ENCODE measurements at regions not wholly inside any gene's neighbourhood (a gene's known extent, or its start where the extent isn't known, plus 50 kb on each side); places are given as distances from the start of the nearest gene placed in this dataset.
A peak's percentile ranks its signal among the peaks of the same experiment; 100 is the strongest.

DNA sequence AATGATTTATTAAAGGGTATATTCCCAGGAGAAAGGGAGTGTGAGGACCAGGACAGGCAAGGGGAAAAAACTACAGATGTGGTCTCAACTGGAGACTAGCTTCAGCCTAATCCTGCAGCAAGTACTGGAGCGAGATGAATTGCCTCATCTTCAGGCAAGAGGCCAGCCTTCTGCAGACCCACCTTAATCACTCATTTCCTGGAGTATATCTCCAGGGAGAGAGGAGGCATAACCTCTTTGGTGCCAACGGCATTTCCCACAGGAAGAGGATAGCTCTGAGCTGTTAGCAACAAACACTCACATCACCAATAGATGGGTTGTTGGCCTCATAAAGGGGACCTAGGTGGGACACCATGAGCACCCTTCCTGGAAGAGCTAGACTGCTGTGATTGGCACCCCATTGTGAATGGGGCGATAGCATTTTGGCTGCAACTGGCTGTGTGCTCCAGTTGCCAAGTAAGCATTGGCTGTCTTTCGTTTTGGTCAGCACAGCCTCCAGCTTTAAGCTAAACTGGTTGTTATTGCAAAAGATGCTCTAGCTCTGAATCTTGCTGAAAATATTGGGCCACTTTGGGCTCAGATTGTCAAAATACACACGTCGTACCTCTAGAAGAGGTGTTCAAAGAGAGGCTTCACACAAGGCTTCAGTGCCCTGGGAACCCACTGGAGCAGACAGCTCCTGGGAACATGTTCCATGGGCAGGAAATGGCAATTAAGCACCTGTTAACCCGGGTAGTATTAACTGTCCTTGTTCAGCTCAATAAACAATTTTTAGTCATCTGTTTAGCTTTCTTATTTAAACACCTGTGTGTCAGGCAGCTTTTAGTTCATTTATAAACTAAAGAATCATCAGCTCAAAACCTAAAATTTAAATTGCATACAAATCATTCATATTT, 314.8 kb upstream of the C1orf87 start:
- no peak overlapping the region for H3K4me3 ChIP-seq (ENCODE audit: control insufficient read depth in 1 of 7, extremely low read depth in 1 of 7, insufficient read depth in 4 of 7, low read depth in 2 of 7, low read length in 6 of 7)
- H3K27ac ChIP-seq (ENCODE audit: insufficient read depth in 1 of 2, low read depth in 1 of 2, low read length in 2 of 2, poor library complexity in 1 of 2, severe bottlenecking in 2 of 2): no peak overlapping the region
- H3K27me3 ChIP-seq (replicated peaks in 2 of 5; ENCODE audit: control insufficient read depth in 4 of 5, insufficient read depth in 5 of 5, low read length in 4 of 5): no peaks in the 10 kb centered on the region
- no peak for DNase-seq
- WGBS (ENCODE audit: insufficient coverage): 96% methylated on average over 6 of the region's 7 CpGs
- no peaks in the 10 kb centered on the region for H3K36me3 ChIP-seq (ENCODE audit: control insufficient read depth in 4 of 4, insufficient read depth in 4 of 4, low read length in 3 of 4)
- ChIA-PET CTCF (no interaction called here), POLR2A (no interaction called here)
- no peaks in the 10 kb centered on the region for H3K4me1 ChIP-seq (ENCODE audit: control extremely low read depth in 1 of 4, control insufficient read depth in 4 of 4, insufficient read depth in 4 of 4, low read length in 3 of 4)
- H3K9me3 ChIP-seq (ENCODE audit: control extremely low read depth in 1 of 5, control insufficient read depth in 4 of 5, insufficient read depth in 2 of 5, low read depth in 1 of 5, low read length in 4 of 5): no peaks in the 10 kb centered on the region

DNA sequence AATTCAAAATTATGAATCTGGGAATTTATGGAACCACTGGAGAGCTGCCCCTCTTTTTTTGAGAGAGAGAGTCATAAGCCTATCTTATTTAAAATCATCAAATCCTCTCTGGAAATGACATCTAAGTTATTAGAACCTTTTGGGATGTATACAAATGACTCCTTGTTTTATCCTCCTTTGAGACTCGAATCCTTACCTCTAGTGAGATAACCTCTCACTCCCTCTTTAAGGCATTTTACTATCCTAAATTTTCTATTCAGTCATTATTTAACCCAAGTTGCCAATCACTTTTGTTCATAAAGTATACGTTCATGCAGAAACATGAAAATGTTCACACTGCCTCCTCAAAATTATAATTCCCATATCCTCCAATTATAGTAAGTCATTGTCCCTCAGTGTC, 313.6 kb upstream of the C1orf87 start:
- ChIA-PET POLR2A (no interaction called here), CTCF (no interaction called here)
- no peaks in the 10 kb centered on the region for H3K36me3 ChIP-seq (ENCODE audit: control insufficient read depth in 4 of 4, insufficient read depth in 4 of 4, low read length in 3 of 4)
- H3K27ac ChIP-seq (ENCODE audit: insufficient read depth in 1 of 2, low read depth in 1 of 2, low read length in 2 of 2, poor library complexity in 1 of 2, severe bottlenecking in 2 of 2): no peak overlapping the region
- no peak for DNase-seq
- no peak overlapping the region for H3K4me3 ChIP-seq (ENCODE audit: control insufficient read depth in 1 of 7, extremely low read depth in 1 of 7, insufficient read depth in 4 of 7, low read depth in 2 of 7, low read length in 6 of 7)
- 100% methylated on average over 2 of the region's 2 CpGs for WGBS (ENCODE audit: insufficient coverage)
- H3K9me3 ChIP-seq (ENCODE audit: control extremely low read depth in 1 of 5, control insufficient read depth in 4 of 5, insufficient read depth in 2 of 5, low read depth in 1 of 5, low read length in 4 of 5): no peaks in the 10 kb centered on the region
- no peaks in the 10 kb centered on the region for H3K27me3 ChIP-seq (replicated peaks in 2 of 5; ENCODE audit: control insufficient read depth in 4 of 5, insufficient read depth in 5 of 5, low read length in 4 of 5)
- H3K4me1 ChIP-seq (ENCODE audit: control extremely low read depth in 1 of 4, control insufficient read depth in 4 of 4, insufficient read depth in 4 of 4, low read length in 3 of 4): no peaks in the 10 kb centered on the region

DNA sequence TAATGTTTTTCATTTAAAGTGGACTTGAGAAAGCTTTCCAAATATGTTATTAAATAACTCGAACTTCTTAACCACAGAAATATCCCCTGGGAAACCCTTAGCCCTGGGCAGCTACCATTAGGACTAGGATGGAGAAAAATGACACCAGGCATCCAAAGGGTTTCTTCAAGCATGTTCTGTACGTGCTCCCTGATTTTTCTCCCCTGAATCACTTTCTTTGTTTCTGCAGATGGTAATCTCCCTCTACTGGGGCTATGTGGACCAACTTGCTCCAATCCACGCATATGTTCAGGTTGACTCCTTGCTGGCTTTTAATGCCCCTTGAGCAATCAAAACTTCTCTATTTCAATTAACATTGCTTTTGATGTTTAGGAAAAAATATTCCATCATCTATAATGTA, 312.7 kb upstream of the C1orf87 start:
- H3K36me3 ChIP-seq (ENCODE audit: control insufficient read depth in 4 of 4, insufficient read depth in 4 of 4, low read length in 3 of 4): no peaks in the 10 kb centered on the region
- ChIA-PET CTCF (no interaction called here), POLR2A (no interaction called here)
- no peak for DNase-seq
- no peaks in the 10 kb centered on the region for H3K4me1 ChIP-seq (ENCODE audit: control extremely low read depth in 1 of 4, control insufficient read depth in 4 of 4, insufficient read depth in 4 of 4, low read length in 3 of 4)
- no peak overlapping the region for H3K27ac ChIP-seq (ENCODE audit: insufficient read depth in 1 of 2, low read depth in 1 of 2, low read length in 2 of 2, poor library complexity in 1 of 2, severe bottlenecking in 2 of 2)
- H3K27me3 ChIP-seq (replicated peaks in 2 of 5; ENCODE audit: control insufficient read depth in 4 of 5, insufficient read depth in 5 of 5, low read length in 4 of 5): no peaks in the 10 kb centered on the region
- no peak overlapping the region for H3K4me3 ChIP-seq (ENCODE audit: control insufficient read depth in 1 of 7, extremely low read depth in 1 of 7, insufficient read depth in 4 of 7, low read depth in 2 of 7, low read length in 6 of 7)
- WGBS (ENCODE audit: insufficient coverage): 100% methylated on average over 2 of the region's 3 CpGs
- no peaks in the 10 kb centered on the region for H3K9me3 ChIP-seq (ENCODE audit: control extremely low read depth in 1 of 5, control insufficient read depth in 4 of 5, insufficient read depth in 2 of 5, low read depth in 1 of 5, low read length in 4 of 5)

- Histone ChIP-seq H3K27ac (ENCODE audit: insufficient read depth in 1 of 2, low read depth in 1 of 2, low read length in 2 of 2, poor library complexity in 1 of 2, severe bottlenecking in 2 of 2) (no peak overlapping the region), H3K9me3 (ENCODE audit: control extremely low read depth in 1 of 5, control insufficient read depth in 4 of 5, insufficient read depth in 2 of 5, low read depth in 1 of 5, low read length in 4 of 5) (peaks cover 0 to 5% (median 0%) of the 10 kb centered on the region in 5 experiments), H3K27me3 (replicated peaks in 2 of 5; ENCODE audit: control insufficient read depth in 4 of 5, insufficient read depth in 5 of 5, low read length in 4 of 5) (peaks cover 0 to 2% (median 0%) of the 10 kb centered on the region in 5 experiments), H3K4me3 (ENCODE audit: control insufficient read depth in 1 of 7, extremely low read depth in 1 of 7, insufficient read depth in 4 of 7, low read depth in 2 of 7, low read length in 6 of 7) (no peak overlapping the region), H3K36me3 (ENCODE audit: control insufficient read depth in 4 of 4, insufficient read depth in 4 of 4, low read length in 3 of 4) (no peaks in the 10 kb centered on the region), H3K4me1 (ENCODE audit: control extremely low read depth in 1 of 4, control insufficient read depth in 4 of 4, insufficient read depth in 4 of 4, low read length in 3 of 4) (no peaks in the 10 kb centered on the region)
- ChIA-PET CTCF (no interaction called here), POLR2A (no interaction called here)
- WGBS (ENCODE audit: insufficient coverage): 92% methylated on average over 1 of the region's 1 CpG
- no peak for DNase-seq
Observed at GRCh38 chr1:60376196-60376595, 302.6 kb upstream of the C1orf87 start.

GRCh38 chr1:60374537-60374936, 301.0 kb upstream of the C1orf87 start:
- CTCF ChIA-PET: no interaction called here
- Histone ChIP-seq H3K9me3 (ENCODE audit: control extremely low read depth in 1 of 5, control insufficient read depth in 4 of 5, insufficient read depth in 2 of 5, low read depth in 1 of 5, low read length in 4 of 5) (peaks cover 0 to 5% (median 0%) of the 10 kb centered on the region in 5 experiments), H3K27me3 (replicated peaks in 2 of 5; ENCODE audit: control insufficient read depth in 4 of 5, insufficient read depth in 5 of 5, low read length in 4 of 5) (peaks cover 0 to 2% (median 0%) of the 10 kb centered on the region in 5 experiments), H3K4me3 (ENCODE audit: control insufficient read depth in 1 of 7, extremely low read depth in 1 of 7, insufficient read depth in 4 of 7, low read depth in 2 of 7, low read length in 6 of 7) (no peak overlapping the region), H3K27ac (ENCODE audit: insufficient read depth in 1 of 2, low read depth in 1 of 2, low read length in 2 of 2, poor library complexity in 1 of 2, severe bottlenecking in 2 of 2) (no peak overlapping the region), H3K36me3 (ENCODE audit: control insufficient read depth in 4 of 4, insufficient read depth in 4 of 4, low read length in 3 of 4) (no peaks in the 10 kb centered on the region), H3K4me1 (ENCODE audit: control extremely low read depth in 1 of 4, control insufficient read depth in 4 of 4, insufficient read depth in 4 of 4, low read length in 3 of 4) (no peaks in the 10 kb centered on the region)
- WGBS (ENCODE audit: insufficient coverage): 89% methylated on average over 1 of the region's 1 CpG
- no peak for DNase-seq
- POLR2A ChIA-PET: no interaction called here

- Histone ChIP-seq H3K36me3 (ENCODE audit: control insufficient read depth in 4 of 4, insufficient read depth in 4 of 4, low read length in 3 of 4) (no peaks in the 10 kb centered on the region), H3K9me3 (ENCODE audit: control extremely low read depth in 1 of 5, control insufficient read depth in 4 of 5, insufficient read depth in 2 of 5, low read depth in 1 of 5, low read length in 4 of 5) (peaks cover 0 to 4% (median 0%) of the 10 kb centered on the region in 5 experiments), H3K27me3 (replicated peaks in 2 of 5; ENCODE audit: control insufficient read depth in 4 of 5, insufficient read depth in 5 of 5, low read length in 4 of 5) (no peaks in the 10 kb centered on the region), H3K4me3 (ENCODE audit: control insufficient read depth in 1 of 7, extremely low read depth in 1 of 7, insufficient read depth in 4 of 7, low read depth in 2 of 7, low read length in 6 of 7) (no peak overlapping the region), H3K4me1 (ENCODE audit: control extremely low read depth in 1 of 4, control insufficient read depth in 4 of 4, insufficient read depth in 4 of 4, low read length in 3 of 4) (no peaks in the 10 kb centered on the region), H3K27ac (ENCODE audit: insufficient read depth in 1 of 2, low read depth in 1 of 2, low read length in 2 of 2, poor library complexity in 1 of 2, severe bottlenecking in 2 of 2) (no peak overlapping the region)
- ChIA-PET CTCF (no interaction called here), POLR2A (no interaction called here)
- 48% methylated on average over 6 of the region's 7 CpGs for WGBS (ENCODE audit: insufficient coverage)
- no peak for DNase-seq
Observed at GRCh38 chr1:60367532-60367931, 294.0 kb upstream of the C1orf87 start.

DNA sequence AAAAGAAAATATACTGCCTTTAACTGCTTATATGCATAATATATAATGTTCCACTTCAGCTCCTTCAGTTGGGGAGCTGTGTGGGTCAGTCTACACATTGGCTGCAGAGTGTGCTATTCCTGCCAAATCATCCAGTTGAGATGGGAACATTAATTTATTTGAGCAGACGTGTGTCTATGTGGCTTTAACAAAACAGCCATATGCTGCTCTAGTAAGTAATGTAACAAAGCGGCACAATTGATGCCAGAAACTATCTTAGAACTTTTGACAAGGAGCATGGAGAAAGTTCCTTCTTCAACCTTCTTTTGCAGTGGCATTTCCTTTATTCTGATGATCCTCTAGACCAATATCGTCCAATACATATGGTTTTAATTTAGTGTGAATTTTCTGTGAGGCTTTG, 285.9 kb upstream of the C1orf87 start:
- 100% methylated on average over 2 of the region's 3 CpGs for WGBS (ENCODE audit: insufficient coverage)

More for the DNA sequence above, 285.9 kb upstream of the C1orf87 start:
- DNase-seq: no peak
- H3K4me1 ChIP-seq (ENCODE audit: control extremely low read depth in 1 of 4, control insufficient read depth in 4 of 4, insufficient read depth in 4 of 4, low read length in 3 of 4): no peaks in the 10 kb centered on the region
- peak overlapping the region in 1 of 7 experiments; percentile 14 for H3K4me3 ChIP-seq (ENCODE audit: control insufficient read depth in 1 of 7, extremely low read depth in 1 of 7, insufficient read depth in 4 of 7, low read depth in 2 of 7, low read length in 6 of 7)
- peaks cover 0 to 4% (median 0%) of the 10 kb centered on the region in 5 experiments for H3K9me3 ChIP-seq (ENCODE audit: control extremely low read depth in 1 of 5, control insufficient read depth in 4 of 5, insufficient read depth in 2 of 5, low read depth in 1 of 5, low read length in 4 of 5)
- H3K36me3 ChIP-seq (ENCODE audit: control insufficient read depth in 4 of 4, insufficient read depth in 4 of 4, low read length in 3 of 4): no peaks in the 10 kb centered on the region
- no peaks in the 10 kb centered on the region for H3K27me3 ChIP-seq (replicated peaks in 2 of 5; ENCODE audit: control insufficient read depth in 4 of 5, insufficient read depth in 5 of 5, low read length in 4 of 5)
- ChIA-PET CTCF (no interaction called here), POLR2A (no interaction called here)
- H3K27ac ChIP-seq (ENCODE audit: insufficient read depth in 1 of 2, low read depth in 1 of 2, low read length in 2 of 2, poor library complexity in 1 of 2, severe bottlenecking in 2 of 2): no peak overlapping the region
